Pulmonary artery endothelial cell (primary cell): ENCODE measurements at regions not wholly inside any gene's neighbourhood (a gene's known extent, or its start where the extent isn't known, plus 50 kb on each side); places are given as distances from the start of the nearest gene placed in this dataset.
"Not testable (repeated sequence)": the region's sequence is repeated elsewhere in the genome, so short reads cannot be mapped to it uniquely, and the experiment has no call there.

Experiments used
- DNase-seq: peaks from one replicate; pipeline ENCODE4 v3.0.0-alpha.2; 2011; ENCODE audit warnings: low read depth, low spot score

GRCh38 chr2:217011576-217011975 is 151.7 kb upstream of the TNP1 start:
- no peak for DNase-seq

DNA sequence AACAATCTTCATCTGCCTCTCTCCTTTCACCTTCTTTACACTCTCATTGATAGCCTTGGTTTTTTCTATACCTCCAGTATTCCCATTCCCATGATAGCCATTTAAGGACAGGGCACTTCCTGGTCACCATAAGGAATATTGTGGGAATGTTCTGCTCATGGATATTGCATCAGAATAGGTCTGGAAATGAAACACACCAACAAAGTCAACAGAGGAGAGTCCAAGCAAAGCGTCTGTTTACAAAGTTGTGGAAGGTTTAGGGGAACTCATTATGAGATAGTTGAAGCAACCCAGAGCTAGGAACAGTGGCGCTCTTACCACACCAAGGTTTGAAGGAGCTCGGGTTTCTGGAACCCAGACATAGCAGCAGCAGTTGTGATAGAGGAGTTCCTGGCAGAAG is 150.3 kb upstream of the TNP1 start:
- DNase-seq = no peak

GRCh38 chr2:217008794-217009193 is 148.9 kb upstream of the TNP1 start:
- no peak for DNase-seq

- DNase-seq = no peak
Observed at GRCh38 chr2:217006217-217006616, 146.4 kb upstream of the TNP1 start.

GRCh38 chr2:217004656-217005055 is 144.8 kb upstream of the TNP1 start:
- no peak for DNase-seq

DNA sequence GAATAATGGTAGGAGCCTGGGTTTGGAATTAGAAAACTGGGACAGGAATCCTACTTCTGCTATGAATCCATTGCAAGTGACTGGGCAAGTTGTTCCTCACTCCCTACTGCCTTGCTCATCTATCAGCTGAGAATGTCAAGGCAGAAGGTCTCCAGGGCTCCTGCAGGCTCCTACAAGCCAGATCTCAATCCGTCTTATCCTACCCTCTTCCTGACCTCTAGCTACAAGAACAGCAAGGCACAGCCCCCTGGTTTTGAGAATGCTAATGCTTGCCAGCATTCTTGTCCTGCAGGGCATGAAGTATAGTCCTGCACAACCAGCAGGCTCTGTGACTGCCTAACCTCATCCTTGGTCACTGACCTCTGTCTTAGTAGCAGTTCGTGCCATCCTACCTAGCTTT is 141.9 kb upstream of the TNP1 start:
- no peak for DNase-seq

DNA sequence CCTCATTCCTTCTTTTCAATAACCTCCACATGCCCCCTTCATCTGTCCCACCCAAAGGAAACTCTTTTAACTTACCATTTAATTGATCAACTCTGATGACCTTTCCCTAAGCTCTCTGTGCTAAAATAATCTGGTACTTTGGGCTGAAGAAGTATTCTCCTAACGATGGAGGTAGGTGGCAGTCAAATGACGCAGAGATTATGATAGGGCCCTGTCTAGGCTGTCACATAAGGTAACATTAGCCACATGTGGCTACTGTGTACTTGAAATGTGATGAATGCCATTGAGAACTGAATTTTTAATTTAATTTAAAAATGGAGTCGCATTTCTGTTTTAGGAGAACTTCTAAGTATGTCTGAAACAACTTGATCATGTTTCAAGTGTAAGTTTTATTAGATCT is 140.5 kb upstream of the TNP1 start:
- DNase-seq = no peak

DNA sequence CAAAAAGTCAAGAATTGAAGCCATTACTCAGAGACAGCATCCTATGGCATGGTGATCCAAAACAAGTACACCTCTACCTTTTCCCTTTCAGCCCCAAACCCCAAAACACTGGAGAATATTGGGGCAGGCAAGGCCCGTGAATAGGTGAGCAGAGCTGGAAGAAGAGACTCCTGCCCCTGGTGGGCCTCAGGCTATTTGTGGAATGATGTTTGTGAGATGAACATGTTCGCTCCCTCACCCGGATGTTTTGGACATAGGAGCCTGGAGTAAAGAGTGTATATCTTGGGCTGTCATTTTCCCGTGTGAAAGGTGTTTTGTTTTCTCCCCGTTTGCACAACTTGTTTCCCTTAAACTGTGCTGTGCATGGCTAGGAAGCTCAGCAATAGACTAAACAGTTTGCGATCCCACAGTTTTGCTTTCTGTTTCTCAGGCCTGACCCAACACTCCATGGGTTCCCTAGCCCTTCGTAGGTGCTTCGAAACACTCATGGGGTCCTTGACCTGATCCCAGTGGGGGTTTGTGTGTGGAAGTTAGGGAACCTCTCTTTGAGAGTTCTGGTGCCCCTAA is 136.5 kb upstream of the TNP1 start:
- no peak for DNase-seq

- DNase-seq = no peak
Observed at GRCh38 chr2:216994353-216994854, 134.5 kb upstream of the TNP1 start.

- no peak for DNase-seq
Observed at GRCh38 chr2:216992056-216992675, 132.3 kb upstream of the TNP1 start.

GRCh38 chr2:216991563-216991962 is 131.7 kb upstream of the TNP1 start:
- DNase-seq = no peak

- no peak for DNase-seq
Observed at GRCh38 chr2:216989340-216990129, 129.7 kb upstream of the TNP1 start.

- no peak for DNase-seq
Observed at GRCh38 chr2:216987252-216987821, 127.5 kb upstream of the TNP1 start.

- no peak for DNase-seq
Observed at GRCh38 chr2:216985658-216986141, 125.8 kb upstream of the TNP1 start.

DNA sequence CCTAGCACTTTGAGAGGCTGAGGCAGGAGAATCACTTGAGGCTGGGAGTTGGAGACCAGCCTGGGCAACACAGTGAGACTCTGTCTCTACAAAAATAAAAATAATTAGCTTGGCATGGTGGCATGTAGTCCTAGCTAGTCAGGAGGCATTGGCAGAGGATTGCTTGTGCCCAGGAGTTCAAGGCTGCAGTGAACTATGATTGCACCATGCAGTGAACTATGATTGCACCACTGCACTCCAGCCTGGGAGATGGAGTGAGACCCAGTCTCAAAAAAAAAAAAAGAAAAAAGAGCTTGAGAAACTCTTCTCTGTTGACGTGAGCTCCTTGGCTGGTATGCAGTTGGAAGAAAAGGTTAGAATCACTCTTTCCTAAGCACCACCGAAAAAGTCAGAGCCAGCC is 125.1 kb upstream of the TNP1 start:
- DNase-seq = no peak

DNA sequence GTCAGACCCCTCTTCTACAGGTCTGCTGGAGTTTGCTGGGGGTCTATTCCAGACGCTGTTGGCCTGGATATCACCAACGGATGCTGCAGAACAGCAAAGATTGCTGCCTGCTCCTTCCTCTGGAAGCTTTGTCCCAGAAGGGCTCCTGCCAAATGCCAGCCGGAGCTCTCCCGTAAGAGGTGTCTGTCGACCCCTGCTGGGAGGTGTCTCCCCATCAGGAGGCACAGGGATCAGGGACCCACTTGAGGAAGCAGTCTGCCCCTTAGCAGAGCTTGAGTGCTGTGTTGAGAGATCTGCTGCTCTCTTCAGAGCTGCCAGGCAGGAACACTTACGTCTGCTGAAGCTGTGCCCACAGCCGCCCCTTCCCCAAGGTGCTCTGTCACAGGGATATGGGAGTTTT is 122.1 kb upstream of the TNP1 start:
- DNase-seq = not testable (repeated sequence)

DNA sequence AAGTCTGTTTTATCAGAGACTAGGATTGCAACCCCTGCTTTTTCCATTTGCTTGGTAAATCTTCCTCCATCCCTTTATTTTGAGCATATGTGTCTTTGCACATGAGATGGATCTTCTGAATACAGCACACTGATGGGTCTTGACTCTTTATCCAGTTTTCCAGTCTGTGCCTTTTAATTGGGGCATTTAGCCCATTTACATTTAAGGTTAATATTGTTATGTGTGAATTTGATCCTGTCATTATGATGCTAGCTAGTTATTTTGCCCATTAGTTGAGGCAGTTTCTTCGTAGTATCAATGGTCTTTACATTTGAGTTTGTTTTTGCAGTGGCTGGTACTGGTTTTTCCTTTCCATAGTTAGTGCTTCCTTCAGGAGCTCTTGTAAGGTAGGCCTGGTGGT is 120.6 kb upstream of the TNP1 start:
- DNase-seq = not testable (repeated sequence)

- DNase-seq = no peak
Observed at GRCh38 chr2:216974321-216975302, 114.7 kb upstream of the TNP1 start.

DNA sequence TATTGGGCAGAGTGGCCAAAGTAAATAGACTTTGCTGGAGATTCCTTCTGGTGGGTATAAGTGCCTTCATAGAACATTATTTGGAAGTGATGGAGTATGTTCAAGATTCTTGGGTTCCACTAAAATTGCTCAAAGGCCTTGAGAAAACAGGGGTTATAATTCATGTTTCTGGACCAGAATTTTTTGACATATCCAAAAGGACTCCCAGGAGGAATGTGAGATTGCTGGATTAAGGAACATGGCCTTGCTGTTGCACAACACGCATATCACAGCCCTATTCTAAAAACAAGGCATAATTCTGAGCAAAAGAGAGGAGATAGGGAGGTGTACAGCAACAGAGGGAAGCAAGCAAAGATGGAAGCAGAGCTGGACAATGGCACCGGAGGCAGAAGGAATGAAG is 111.7 kb upstream of the TNP1 start:
- no peak for DNase-seq

- no peak for DNase-seq
Observed at GRCh38 chr2:216970359-216970915, 110.6 kb upstream of the TNP1 start.

DNA sequence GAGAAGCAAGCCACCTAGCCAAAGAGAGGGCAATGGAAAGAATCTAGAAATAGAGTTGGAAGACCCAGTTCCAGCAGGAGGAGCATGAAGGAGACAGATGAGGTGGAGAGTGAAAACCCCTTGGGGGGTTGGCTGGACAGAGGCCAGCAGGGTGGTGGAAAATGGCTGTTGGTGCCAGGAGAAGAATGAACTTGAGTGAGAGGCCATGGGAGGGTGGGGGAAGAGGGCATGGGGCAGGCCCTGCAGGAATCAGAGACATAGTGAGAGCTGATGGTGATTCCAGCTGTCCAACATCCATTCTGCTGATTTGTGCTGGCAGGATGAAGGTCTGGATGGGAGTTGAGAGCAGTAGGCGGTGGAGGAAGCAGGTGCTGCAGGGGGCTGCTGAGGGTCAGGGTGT is 108.0 kb upstream of the TNP1 start:
- DNase-seq = no peak
